LoVo (cell line): ENCODE measurements at regions not wholly inside any gene's neighbourhood (a gene's known extent, or its start where the extent isn't known, plus 50 kb on each side); places are given as distances from the start of the nearest gene placed in this dataset.

Experiments
- DNase-seq: peaks from one replicate; pipeline ENCODE4 v3.0.0-alpha.2; 2016; ENCODE audit warnings: low spot score

GRCh38 chr5:93057311-93057710 lies 523.7 kb downstream of the NR2F1-AS1 start:
- DNase-seq = no peak

DNA sequence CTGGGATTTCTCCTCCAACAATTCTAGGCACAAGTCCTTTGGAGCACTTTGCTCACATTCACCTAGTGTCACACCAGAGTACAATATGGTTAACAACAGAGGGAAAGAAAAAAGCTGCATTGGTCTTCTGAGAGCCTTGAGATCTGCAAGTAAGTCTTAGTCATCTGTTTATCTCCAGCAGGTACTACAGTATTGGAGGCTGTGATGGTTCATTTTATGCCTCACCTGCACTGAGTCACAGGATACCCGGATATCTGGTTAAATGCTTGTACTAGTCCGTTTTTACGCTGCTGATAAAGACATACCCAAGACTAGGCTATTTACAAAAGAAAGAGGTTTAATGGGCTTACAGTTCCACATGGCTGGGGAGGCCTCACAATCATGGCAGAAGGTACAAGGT lies 525.0 kb downstream of the NR2F1-AS1 start:
- no peak for DNase-seq

- no peak for DNase-seq
Observed at GRCh38 chr5:93055561-93055960, 525.5 kb downstream of the NR2F1-AS1 start.

DNA sequence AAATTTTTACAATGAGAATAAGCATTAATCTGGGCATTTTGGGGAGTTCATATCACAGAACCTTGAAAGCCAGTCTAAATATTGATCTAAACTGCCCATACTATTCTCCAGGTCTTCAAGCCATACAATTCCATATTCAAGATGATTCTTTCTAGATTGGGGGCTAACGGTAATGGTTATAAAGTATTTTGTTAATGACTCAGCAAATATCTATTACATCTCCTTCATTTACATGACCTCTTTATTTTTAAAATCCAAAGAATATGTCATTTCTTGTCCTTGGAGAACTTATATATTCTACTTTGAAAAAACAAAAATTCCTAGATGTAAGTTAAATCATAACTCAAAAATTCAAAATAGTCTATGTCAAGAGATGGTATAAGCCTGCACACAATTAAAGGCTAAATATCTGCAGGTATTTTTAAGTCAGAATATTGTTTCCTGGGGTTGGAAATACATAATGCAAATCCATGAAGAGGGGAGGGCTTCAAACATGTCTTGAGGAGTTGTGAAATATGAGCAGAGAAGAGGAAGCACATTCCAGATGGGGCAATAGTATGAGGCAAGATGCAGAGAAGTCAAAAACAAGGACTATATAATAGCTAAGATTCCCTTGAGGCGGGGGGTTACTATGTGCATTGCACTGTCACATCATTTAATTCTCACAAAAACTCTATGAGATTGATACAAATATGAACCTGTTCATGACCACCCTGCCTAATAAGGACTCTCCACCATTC lies 526.4 kb downstream of the NR2F1-AS1 start:
- no peak for DNase-seq

GRCh38 chr5:93053825-93054224 lies 527.2 kb downstream of the NR2F1-AS1 start:
- DNase-seq = no peak

- DNase-seq = no peak
Observed at GRCh38 chr5:93048858-93049257, 532.2 kb downstream of the NR2F1-AS1 start.

DNA sequence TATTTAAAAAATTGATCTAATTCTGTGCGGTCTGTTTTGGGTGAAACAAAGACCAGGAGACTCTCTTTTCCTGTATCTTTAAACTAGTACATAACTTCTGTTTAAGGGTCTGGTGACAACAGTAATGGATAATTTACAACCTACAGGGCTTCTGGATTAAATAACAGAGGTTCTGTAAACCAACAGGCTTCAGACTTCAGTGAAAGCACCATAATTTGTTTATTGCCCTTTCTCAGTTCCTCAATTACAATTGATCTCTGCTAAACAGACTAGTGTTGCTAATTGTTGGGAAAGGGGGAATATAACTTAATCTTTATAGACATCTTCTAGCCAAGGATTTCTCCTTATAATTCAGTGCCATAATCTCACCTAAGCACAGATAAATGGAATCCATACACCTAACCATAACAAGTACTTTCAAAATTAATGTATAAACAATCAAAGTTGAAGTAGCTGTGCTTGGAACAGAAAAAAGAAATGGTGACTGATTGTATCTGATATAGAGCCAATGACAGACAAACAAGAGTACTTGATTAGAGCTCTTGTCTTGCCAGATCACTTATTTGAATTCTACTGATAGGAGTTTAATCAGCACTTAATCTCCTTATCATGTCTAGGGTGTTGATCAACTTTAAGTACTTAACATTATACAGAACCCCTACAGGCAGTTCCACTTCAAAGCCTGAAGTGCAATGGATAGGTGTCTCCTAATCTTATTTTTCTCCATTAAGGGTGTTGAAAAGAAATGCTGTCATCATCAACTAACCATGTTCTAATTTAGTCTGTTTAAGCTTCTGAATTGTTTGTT lies 536.0 kb downstream of the NR2F1-AS1 start:
- DNase-seq = no peak

DNA sequence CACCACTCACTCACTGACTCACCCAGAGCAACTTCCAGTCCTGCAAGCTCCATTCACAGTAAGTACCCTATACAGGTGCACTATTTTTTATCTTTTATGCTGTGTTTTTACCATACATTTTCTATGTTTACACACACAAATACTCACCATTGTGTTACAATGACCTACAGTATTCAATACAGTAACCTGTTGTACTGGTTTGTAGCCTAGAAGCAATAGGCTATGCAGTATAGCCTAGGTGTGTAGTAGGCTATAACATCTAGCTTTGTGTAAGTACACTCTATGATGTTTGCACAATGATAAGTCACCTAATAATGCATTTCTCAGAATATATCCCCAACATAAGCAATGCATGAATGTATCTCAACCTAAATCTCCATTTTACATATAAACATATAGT lies 541.1 kb downstream of the NR2F1-AS1 start:
- no peak for DNase-seq

DNA sequence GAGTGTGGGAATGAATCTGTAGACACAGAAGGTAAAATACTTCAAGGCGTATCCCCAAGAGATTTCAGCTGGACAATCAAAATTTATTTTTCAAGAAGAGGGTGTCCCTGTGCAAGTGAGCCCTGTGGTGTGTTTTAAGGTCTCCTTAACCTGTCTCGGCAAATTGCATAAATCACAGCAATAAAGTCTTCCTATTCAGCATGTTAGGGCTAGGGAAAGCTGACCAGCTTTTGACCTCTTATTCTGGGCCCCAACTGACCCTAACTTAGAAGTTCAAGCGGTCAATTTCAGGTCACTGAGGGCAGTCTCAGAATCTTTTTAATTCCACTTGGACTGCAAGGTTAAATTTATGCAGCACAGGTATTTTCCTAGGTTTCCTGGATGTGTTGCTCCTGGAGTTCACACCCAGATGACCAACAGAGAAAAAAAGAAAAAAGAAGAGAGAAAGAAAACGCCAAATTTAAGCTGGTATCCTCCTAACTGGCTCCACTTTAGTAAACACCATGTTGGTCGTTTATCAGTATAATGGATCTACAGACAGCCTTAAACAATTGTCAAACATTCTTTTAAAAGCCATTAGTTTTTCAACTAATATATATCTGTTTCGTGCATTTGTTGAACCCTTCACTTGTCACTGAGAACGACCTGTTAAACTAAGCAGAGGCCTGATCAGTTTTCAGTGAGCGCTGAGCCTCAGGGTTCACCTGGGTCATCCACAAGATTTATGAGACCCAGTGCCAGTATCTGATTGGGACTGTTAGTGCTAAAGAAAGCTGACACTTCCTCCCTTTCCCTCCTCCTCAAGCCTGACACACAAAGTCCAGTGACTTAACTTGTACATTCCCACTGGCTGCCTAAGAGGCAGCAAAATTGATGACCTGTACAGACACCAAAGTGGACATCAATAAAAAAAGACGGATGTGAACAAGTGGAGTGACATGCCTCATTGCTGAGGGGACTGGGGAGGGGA lies 546.1 kb downstream of the NR2F1-AS1 start:
- no peak for DNase-seq

GRCh38 chr5:93022796-93023447 lies 558.1 kb downstream of the NR2F1-AS1 start:
- no peak for DNase-seq

DNA sequence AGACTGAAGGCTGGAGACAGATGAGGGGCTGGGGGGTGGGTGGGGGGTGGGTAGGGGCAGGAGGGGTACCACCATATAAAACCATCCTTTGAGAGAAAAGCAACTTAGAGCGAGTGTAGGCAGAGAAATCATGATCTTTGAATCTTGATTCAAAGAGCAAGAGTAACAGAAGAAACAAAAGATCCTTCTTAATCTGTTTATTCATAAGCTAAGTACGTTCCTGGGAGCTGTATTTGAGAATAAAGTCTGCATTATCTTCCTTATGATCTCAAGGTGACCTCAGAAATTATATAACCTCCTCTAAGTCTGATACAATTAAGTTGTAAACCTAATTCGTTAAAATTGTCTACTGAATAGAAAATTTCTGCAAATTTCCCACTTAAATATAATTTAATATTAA lies 558.8 kb downstream of the NR2F1-AS1 start:
- no peak for DNase-seq

DNA sequence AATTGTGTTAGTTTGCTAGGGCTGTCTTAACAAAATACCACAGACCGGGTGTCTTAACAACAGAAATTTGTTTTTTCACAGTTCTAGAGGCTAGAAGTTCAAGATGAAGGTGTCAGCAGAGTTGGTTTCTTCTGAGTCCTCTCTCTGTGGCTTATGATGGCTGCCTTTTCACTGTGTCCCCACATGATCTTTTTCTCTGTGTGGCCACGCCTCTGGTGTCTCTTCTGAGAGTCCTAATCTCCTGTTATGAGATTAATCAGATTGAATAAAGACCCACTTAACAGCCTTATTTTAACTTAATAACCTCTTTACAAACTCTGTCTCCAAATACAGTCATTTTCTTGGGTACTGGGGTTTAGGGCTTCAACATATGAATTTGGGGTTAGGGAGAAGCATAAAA lies 561.1 kb downstream of the NR2F1-AS1 start:
- DNase-seq = no peak

DNA sequence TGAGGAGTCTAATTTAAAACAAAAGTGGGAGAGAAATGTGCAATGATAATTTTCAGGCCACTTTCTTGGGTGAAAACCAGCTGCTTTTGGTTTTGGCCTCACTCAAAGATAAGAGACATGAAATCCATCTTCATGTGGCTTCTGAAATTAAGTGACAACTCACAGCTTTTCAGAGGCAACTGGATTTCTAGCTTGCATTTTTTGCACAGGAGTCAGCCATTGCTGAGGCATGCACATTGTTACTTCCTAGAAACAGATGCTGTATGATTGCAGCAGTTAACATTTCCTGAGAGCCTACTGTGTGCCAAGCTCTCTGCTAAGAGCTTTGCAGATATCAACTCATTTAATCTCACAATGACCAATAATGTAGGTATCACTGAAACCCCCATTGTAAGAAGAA lies 562.6 kb downstream of the NR2F1-AS1 start:
- no peak for DNase-seq

GRCh38 chr5:93017849-93018248 lies 563.2 kb downstream of the NR2F1-AS1 start:
- DNase-seq = no peak

- DNase-seq = no peak
Observed at GRCh38 chr5:93017376-93017775, 563.6 kb downstream of the NR2F1-AS1 start.

GRCh38 chr5:93010616-93011015 lies 570.4 kb downstream of the NR2F1-AS1 start:
- no peak for DNase-seq

DNA sequence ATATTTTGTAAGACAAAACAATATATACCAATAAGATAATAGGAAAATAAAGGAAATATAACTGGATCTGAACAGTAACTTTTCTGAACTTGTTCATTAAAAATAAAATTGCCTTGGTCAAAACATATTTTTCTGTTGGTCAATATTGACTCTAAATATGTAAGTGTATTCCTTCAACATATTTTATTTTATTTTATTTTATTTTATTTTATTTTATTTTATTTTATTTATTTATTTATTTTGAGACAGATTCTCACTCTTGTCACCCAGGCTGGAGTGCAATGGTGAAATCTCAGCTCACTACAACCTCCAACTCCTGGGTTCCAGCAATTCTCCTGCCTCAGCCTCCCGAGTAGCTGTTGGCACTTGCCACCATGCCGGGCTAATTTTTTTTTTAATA lies 571.0 kb downstream of the NR2F1-AS1 start:
- no peak for DNase-seq

DNA sequence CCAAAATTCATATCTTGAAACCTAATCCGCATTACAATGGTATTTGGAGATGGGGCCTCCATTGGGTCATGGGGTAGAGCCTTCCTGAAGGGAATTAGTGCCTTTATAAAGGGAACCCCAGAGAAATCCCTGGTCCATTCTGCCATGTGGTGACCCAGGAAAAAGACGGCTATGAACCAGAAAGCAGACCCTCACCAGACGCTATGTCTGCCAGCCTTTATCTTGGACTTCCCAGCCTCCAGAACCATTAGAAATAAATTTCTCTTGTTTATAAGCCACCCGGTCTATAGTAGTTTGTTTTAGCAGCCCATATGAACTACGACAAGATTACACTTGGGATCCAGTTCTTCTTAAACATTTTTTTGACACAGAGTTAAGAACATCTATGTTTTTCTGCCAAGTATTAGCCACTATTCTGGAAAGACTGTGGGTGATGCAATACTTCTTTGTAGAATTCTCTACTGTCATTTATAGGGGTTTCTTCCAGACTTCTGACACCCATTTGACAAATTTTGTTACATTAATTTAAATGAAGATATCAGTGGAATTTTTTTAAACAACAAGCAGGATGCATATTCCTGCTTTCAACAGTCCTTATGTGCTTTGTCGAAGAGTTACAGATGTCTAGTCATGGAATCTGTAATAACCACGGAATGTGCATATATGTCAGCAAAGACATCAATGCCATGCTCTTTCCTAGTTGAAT lies 572.4 kb downstream of the NR2F1-AS1 start:
- no peak for DNase-seq

- no peak for DNase-seq
Observed at GRCh38 chr5:93006915-93007314, 574.1 kb downstream of the NR2F1-AS1 start.

DNA sequence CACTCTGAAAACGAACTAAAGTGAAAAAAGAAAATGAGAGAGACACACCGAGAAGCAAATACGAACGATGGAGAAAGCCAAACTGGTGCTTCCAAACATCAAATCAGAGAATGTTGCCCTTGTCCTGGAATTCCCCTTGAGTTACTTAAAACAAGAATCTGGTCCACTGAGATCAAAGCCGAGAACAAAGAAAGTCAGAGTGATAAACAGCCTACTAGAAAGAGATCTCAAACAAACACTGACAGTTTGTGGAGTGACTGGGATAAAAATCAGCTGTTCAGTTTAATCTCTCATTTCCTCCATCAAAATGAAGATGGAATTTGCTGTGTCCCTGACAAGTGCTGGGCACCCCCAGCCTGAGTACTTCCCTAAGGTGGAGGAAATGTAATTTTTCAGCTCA lies 582.6 kb downstream of the NR2F1-AS1 start:
- no peak for DNase-seq

DNA sequence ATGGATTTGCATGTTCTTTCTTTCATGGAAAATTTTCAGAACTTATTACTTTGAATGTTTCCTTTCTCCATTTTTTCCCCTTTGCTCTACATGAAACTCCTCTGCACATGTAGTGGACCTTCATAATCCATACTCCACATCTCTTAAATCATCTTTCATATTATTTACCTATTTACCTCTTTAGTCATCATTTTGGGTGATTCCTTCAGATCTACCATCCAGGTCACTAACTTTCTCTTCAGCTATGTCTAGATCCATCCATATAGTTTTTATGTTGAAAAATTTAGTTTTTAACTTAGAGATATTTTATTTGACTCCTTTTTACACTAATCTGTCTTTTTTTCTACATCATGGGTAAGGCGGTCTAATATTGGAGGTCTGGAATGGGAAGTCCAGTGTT lies 586.6 kb downstream of the NR2F1-AS1 start:
- DNase-seq = no peak
